IPS DF 19.7 (cell line): ENCODE measurements at regions not wholly inside any gene's neighbourhood (a gene's known extent, or its start where the extent isn't known, plus 50 kb on each side); places are given as distances from the start of the nearest gene placed in this dataset.

Experiments
- DNase-seq: peaks from one replicate; pipeline ENCODE4 v3.0.0-alpha.2; 2013; ENCODE audit warnings: low read depth, low spot score

- DNase-seq: no peak
Observed at GRCh38 chr6:113551168-113551567, 306.0 kb upstream of the MARCKS start.

- DNase-seq: no peak
Observed at GRCh38 chr6:113556775-113557174, 300.4 kb upstream of the MARCKS start.

- DNase-seq: no peak
Observed at GRCh38 chr6:113558431-113558830, 298.7 kb upstream of the MARCKS start.

GRCh38 chr6:113558966-113559365 is 298.2 kb upstream of the MARCKS start:
- no peak for DNase-seq

GRCh38 chr6:113560376-113560775 is 296.8 kb upstream of the MARCKS start:
- no peak for DNase-seq

GRCh38 chr6:113560908-113561307 is 296.2 kb upstream of the MARCKS start:
- DNase-seq: no peak

GRCh38 chr6:113562248-113562647 is 294.9 kb upstream of the MARCKS start:
- DNase-seq: no peak

- peak; percentile 96 for DNase-seq
Observed at GRCh38 chr6:113564371-113565171, 292.6 kb upstream of the MARCKS start.

- DNase-seq: no peak
Observed at GRCh38 chr6:113565306-113565705, 291.8 kb upstream of the MARCKS start.

GRCh38 chr6:113570161-113570560 is 287.0 kb upstream of the MARCKS start:
- DNase-seq: no peak

- DNase-seq: no peak
Observed at GRCh38 chr6:113570641-113571040, 286.5 kb upstream of the MARCKS start.

GRCh38 chr6:113574147-113574546 is 283.0 kb upstream of the MARCKS start:
- DNase-seq: no peak

- no peak for DNase-seq
Observed at GRCh38 chr6:113576310-113576709, 280.8 kb upstream of the MARCKS start.

GRCh38 chr6:113578691-113579090 is 278.5 kb upstream of the MARCKS start:
- DNase-seq: no peak

- no peak for DNase-seq
Observed at GRCh38 chr6:113584767-113585166, 272.4 kb upstream of the MARCKS start.

- no peak for DNase-seq
Observed at GRCh38 chr6:113585246-113585645, 271.9 kb upstream of the MARCKS start.

GRCh38 chr6:113586413-113587077 is 270.6 kb upstream of the MARCKS start:
- DNase-seq: no peak

- peak; percentile 82 for DNase-seq
Observed at GRCh38 chr6:113587078-113587699, 270.0 kb upstream of the MARCKS start.

- no peak for DNase-seq
Observed at GRCh38 chr6:113588646-113589045, 268.5 kb upstream of the MARCKS start.

- peak; percentile 40 for DNase-seq
Observed at GRCh38 chr6:113591896-113592827, 265.0 kb upstream of the MARCKS start.

GRCh38 chr6:113594726-113595125 is 262.4 kb upstream of the MARCKS start:
- DNase-seq: no peak
